Endothelial cell of umbilical vein (primary cell): ENCODE measurements at regions not wholly inside any gene's neighbourhood (a gene's known extent, or its start where the extent isn't known, plus 50 kb on each side); places are given as distances from the start of the nearest gene placed in this dataset.

Source experiments
- BruUV-seq: library from RNA; stranded (reverse); fragments of 400-500 nt; replicated peaks from 2 replicates; lab custom pipeline; 2021; lab: Mats Ljungman, UMichigan
- CTCF ChIA-PET: fragments of 300-600, 350-600 bp; sonication (Branson Sonifier 250); formaldehyde crosslinking; loops from one replicate; lab custom pipeline; 2021; ENCODE audit warnings: antibody characterized with exemption, inconsistent platforms; lab: Charles Lee
- POLR2A ChIA-PET: fragments of 300-600, 350-600 bp; sonication (Branson Sonifier 250); formaldehyde crosslinking; loops from one replicate; lab custom pipeline; 2021; ENCODE audit warnings: antibody characterized with exemption, inconsistent platforms; lab: Charles Lee
- DNase-seq: peaks from one replicate; pipeline ENCODE4 v3.0.0-alpha.2; 2011; ENCODE audit warnings: low read depth, low spot score
- FAIRE-seq: peaks from 2 replicates; lab custom pipeline; 2011; peaks lifted over from hg19 to GRCh38; lab: Jason Lieb, UNC
- H2AFZ ChIP-seq: 2 replicates; pipeline ENCODE4 v1.6.0; 2012; ENCODE audit warnings: low read depth, low read length, control low read depth, inconsistent platforms
- H3K27ac ChIP-seq: 2 replicates; pipeline ENCODE4 v1.5.1; 2011; ENCODE audit warnings: low read depth, mild to moderate bottlenecking, control low read depth, low read length, moderate library complexity; ENCODE audit not compliant: insufficient read depth
- H3K27me3 ChIP-seq, 2 experiments: 2 replicates each; pipeline versions ENCODE4 v1.6.0 to v1.6.1; 2011; ENCODE audit warnings: low read length in 2 of 2, mixed read lengths in 1 of 2; ENCODE audit not compliant: control insufficient read depth in 2 of 2, insufficient read depth in 2 of 2
- H3K36me3 ChIP-seq, 2 experiments: 2 replicates in 1 of 2; 3 replicates in 1 of 2; pipeline ENCODE4 v1.5.1; 2011; ENCODE audit warnings: low read length in 2 of 2, mild to moderate bottlenecking in 1 of 2, moderate library complexity in 1 of 2; ENCODE audit not compliant: control insufficient read depth in 2 of 2, insufficient read depth in 2 of 2; ENCODE audit errors: extremely low read depth in 1 of 2
- H3K4me1 ChIP-seq: 3 replicates; pipeline ENCODE4 v1.5.1; 2011; ENCODE audit warnings: mild to moderate bottlenecking, low read length; ENCODE audit not compliant: control insufficient read depth, insufficient read depth; ENCODE audit errors: extremely low read depth
- H3K4me2 ChIP-seq: 2 replicates; pipeline ENCODE4 v1.6.1; 2011; ENCODE audit warnings: low read length, control low read depth, mixed read lengths; ENCODE audit not compliant: insufficient read depth
- H3K4me3 ChIP-seq, 3 experiments: fragments of 200-600 bp in 1 of 3; sonication (generic), shearing (Covaris generic) in 1 of 3; replicated peaks in 1 of 3; 2 replicates each; pipeline ENCODE4 v1.5.1; 2011 to 2016; ENCODE audit warnings: control low read depth in 3 of 3, low read length in 3 of 3, mild to moderate bottlenecking in 2 of 3, inconsistent platforms in 1 of 3, low read depth in 1 of 3, moderate library complexity in 1 of 3; ENCODE audit not compliant: insufficient read depth in 1 of 3
- H3K79me2 ChIP-seq: 2 replicates; pipeline ENCODE4 v1.6.0; 2012; ENCODE audit warnings: low read length, inconsistent platforms; ENCODE audit not compliant: control insufficient read depth, insufficient read depth
- H3K9ac ChIP-seq: replicated peaks from 2 replicates; pipeline ENCODE3; 2011; ENCODE audit warnings: low read length, control low read depth; ENCODE audit not compliant: insufficient read depth; ENCODE audit errors: extremely low read depth
- H3K9me1 ChIP-seq: replicated peaks from 3 replicates; pipeline ENCODE4 v1.6.0; 2011; ENCODE audit warnings: mild to moderate bottlenecking, low read length; ENCODE audit not compliant: control insufficient read depth, insufficient read depth; ENCODE audit errors: extremely low read depth
- H3K9me3 ChIP-seq: replicated peaks from 2 replicates; pipeline ENCODE4 v1.5.1; 2012; ENCODE audit warnings: low read length, inconsistent platforms; ENCODE audit not compliant: control insufficient read depth, insufficient read depth
- H4K20me1 ChIP-seq: replicated peaks from 2 replicates; pipeline ENCODE3; 2011; ENCODE audit warnings: mild to moderate bottlenecking, low read length; ENCODE audit not compliant: control insufficient read depth, insufficient read depth; ENCODE audit errors: extremely low read depth
- CTCF ChIP-seq, 2 donors: IDR thresholded peaks; 1 replicate in 1 of 2; 2 replicates in 1 of 2; pipeline ENCODE4 v1.5.1; 2011; ENCODE audit warnings: low read length in 2 of 2, mild to moderate bottlenecking in 2 of 2, moderate library complexity in 2 of 2, control low read depth in 1 of 2, inconsistent platforms in 1 of 2, low read depth in 1 of 2; ENCODE audit not compliant: insufficient read depth in 1 of 2; ENCODE audit errors: extremely low read depth in 1 of 2
- EZH2 ChIP-seq: IDR thresholded peaks from 2 replicates; pipeline ENCODE4 v1.6.1; 2012; ENCODE audit warnings: borderline replicate concordance, low read depth, mild to moderate bottlenecking, moderate library complexity, low read length, inconsistent platforms; ENCODE audit not compliant: severe bottlenecking
- FOS ChIP-seq: IDR thresholded peaks from 2 replicates; pipeline ENCODE4 v1.6.1; 2011; ENCODE audit warnings: mild to moderate bottlenecking, low read length, moderate library complexity, borderline replicate concordance; ENCODE audit not compliant: insufficient read depth
- GATA2 ChIP-seq: IDR thresholded peaks from 2 replicates; pipeline ENCODE4 v1.7.0; 2011; ENCODE audit warnings: low read depth, mild to moderate bottlenecking, moderate library complexity, mixed read lengths, low read length; ENCODE audit not compliant: insufficient read length, insufficient read depth
- JUN ChIP-seq: IDR thresholded peaks from 2 replicates; pipeline ENCODE4 v1.6.1; 2011; ENCODE audit warnings: borderline replicate concordance, low read depth; ENCODE audit not compliant: insufficient read length, insufficient read depth
- MAX ChIP-seq: IDR thresholded peaks from 2 replicates; pipeline ENCODE4 v1.6.1; 2011; ENCODE audit not compliant: insufficient read depth, insufficient read length
- MYC ChIP-seq: IDR thresholded peaks from one replicate; pipeline ENCODE4 v1.6.1; 2011; ENCODE audit warnings: mild to moderate bottlenecking, low read depth, low read length
- POLR2A ChIP-seq: IDR thresholded peaks from 2 replicates; pipeline ENCODE4 v1.6.1; 2012; ENCODE audit warnings: low read depth, mild to moderate bottlenecking, control low read depth, low read length
- POLR2AphosphoS5 ChIP-seq: IDR thresholded peaks from 2 replicates; pipeline ENCODE4 v1.6.1; 2012; ENCODE audit warnings: low read depth, mild to moderate bottlenecking, control low read depth, low read length, moderate library complexity; ENCODE audit not compliant: insufficient read depth
- dilution Hi-C: fragments of 300-500 bp; cut with MboI; formaldehyde crosslinking; loops from one replicate; pipeline ENCODE4 v1.15.0; 2019; ENCODE audit warnings: low sequenced_read_pairs; ENCODE audit not compliant: extremely low pct_ligation_motif_present
- intact Hi-C: fragments of 100-400 bp; cut with micrococcal nuclease; formaldehyde crosslinking; loops from one replicate; pipeline ENCODE4 v1.10.0; 2022

- H3K27ac ChIP-seq = no peak overlapping the region
- H3K9me1 ChIP-seq = no peaks in the 10 kb centered on the region
- H3K79me2 ChIP-seq = no peaks in the 10 kb centered on the region
- FAIRE-seq = no peak
- BruUV-seq = no TSS peak
- no peaks in the 10 kb centered on the region for H3K9me3 ChIP-seq
- TF ChIP-seq POLR2AphosphoS5 (no peak), GATA2 (no peak), MAX (no peak), JUN (no peak), POLR2A (no peak), MYC (no peak), CTCF (IDR thresholded peaks at IDR 0.05; ENCODE audit: extremely low read depth in 1 of 2, insufficient read depth in 1 of 2, low read depth in 1 of 2, low read length in 2 of 2) (no peak), EZH2 (no peak), FOS (no peak)
- no peaks in the 10 kb centered on the region for H4K20me1 ChIP-seq
- intact Hi-C loops (no loop called here), dilution Hi-C loops (no loop called here)
- H2AFZ ChIP-seq = no peak overlapping the region
- H3K4me1 ChIP-seq = no peaks in the 10 kb centered on the region
- no peak overlapping the region for H3K4me2 ChIP-seq
- no peak overlapping the region for H3K4me3 ChIP-seq
- no peaks in the 10 kb centered on the region for H3K36me3 ChIP-seq
- ChIA-PET POLR2A (no interaction called here), CTCF (no interaction called here)
- no peak overlapping the region for H3K9ac ChIP-seq
- no peaks in the 10 kb centered on the region for H3K27me3 ChIP-seq
- DNase-seq = no peak
Measured at GRCh38 chr3:81886081-81886480, 124.6 kb upstream of the GBE1 start.
